ENCODE measurements at regions not wholly inside any gene's neighbourhood (a gene's known extent, or its start where the extent isn't known, plus 50 kb on each side); places are given as distances from the start of the nearest gene placed in this dataset.

DNA sequence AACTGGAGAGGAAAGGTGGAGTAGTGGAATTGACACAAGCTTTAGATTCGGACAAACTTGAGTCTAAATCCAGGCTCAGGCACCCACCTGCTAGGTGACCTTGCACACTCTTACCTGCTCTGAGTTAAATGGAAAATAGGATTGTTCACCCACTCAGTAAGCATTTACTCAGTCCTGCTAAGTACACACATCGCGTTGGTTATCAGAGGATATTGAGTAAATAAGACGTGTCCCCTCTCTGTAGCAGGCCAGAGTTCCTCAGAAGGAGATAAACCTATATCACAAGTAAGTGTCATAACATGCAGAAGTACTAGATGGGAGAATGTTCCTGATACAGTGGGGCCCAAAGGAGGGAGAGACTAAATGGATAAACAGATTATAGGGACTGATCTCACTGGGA, 117.7 kb downstream of the SMIM20 start:
- in situ Hi-C loops (cut with HindIII; ENCODE audit: low pct_unique_long_range_greater_than_20kb, low sequenced_read_pairs): no loop called here
- Histone ChIP-seq H3K27ac (ENCODE audit: low read length) (no peak overlapping the region), H3K36me3 (ENCODE audit: control insufficient read depth, insufficient read depth, low read length) (no peaks in the 10 kb centered on the region), H3K27me3 (ENCODE audit: control insufficient read depth, insufficient read depth, low read length) (no peaks in the 10 kb centered on the region), H3K4me1 (ENCODE audit: control insufficient read depth, insufficient read depth, low read length) (no peaks in the 10 kb centered on the region), H3K9me3 (ENCODE audit: control insufficient read depth, insufficient read depth, low read depth, low read length) (no peaks in the 10 kb centered on the region), H3K4me3 (ENCODE audit: low read depth in 2 of 2, low read length in 2 of 2) (no peak overlapping the region)
- ATAC-seq (no peak), DNase-seq (ENCODE audit: low read depth, low spot score) (no peak)
- TF ChIP-seq, protein P1, sequence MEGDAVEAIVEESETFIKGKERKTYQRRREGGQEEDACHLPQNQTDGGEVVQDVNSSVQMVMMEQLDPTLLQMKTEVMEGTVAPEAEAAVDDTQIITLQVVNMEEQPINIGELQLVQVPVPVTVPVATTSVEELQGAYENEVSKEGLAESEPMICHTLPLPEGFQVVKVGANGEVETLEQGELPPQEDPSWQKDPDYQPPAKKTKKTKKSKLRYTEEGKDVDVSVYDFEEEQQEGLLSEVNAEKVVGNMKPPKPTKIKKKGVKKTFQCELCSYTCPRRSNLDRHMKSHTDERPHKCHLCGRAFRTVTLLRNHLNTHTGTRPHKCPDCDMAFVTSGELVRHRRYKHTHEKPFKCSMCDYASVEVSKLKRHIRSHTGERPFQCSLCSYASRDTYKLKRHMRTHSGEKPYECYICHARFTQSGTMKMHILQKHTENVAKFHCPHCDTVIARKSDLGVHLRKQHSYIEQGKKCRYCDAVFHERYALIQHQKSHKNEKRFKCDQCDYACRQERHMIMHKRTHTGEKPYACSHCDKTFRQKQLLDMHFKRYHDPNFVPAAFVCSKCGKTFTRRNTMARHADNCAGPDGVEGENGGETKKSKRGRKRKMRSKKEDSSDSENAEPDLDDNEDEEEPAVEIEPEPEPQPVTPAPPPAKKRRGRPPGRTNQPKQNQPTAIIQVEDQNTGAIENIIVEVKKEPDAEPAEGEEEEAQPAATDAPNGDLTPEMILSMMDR (IDR thresholded peaks at IDR 0.05): no peak
- TF ChIP-seq TCF7L2 (IDR thresholded peaks at IDR 0.05; ENCODE audit: low read depth, low read length) (no peak), POLR2AphosphoS5 (IDR thresholded peaks at IDR 0.05; ENCODE audit: low read depth, low read length) (no peak), SIN3A (IDR thresholded peaks at IDR 0.05; ENCODE audit: borderline replicate concordance, insufficient read depth, low read depth, low read length) (no peak)
- TF ChIP-seq, protein P2, sequence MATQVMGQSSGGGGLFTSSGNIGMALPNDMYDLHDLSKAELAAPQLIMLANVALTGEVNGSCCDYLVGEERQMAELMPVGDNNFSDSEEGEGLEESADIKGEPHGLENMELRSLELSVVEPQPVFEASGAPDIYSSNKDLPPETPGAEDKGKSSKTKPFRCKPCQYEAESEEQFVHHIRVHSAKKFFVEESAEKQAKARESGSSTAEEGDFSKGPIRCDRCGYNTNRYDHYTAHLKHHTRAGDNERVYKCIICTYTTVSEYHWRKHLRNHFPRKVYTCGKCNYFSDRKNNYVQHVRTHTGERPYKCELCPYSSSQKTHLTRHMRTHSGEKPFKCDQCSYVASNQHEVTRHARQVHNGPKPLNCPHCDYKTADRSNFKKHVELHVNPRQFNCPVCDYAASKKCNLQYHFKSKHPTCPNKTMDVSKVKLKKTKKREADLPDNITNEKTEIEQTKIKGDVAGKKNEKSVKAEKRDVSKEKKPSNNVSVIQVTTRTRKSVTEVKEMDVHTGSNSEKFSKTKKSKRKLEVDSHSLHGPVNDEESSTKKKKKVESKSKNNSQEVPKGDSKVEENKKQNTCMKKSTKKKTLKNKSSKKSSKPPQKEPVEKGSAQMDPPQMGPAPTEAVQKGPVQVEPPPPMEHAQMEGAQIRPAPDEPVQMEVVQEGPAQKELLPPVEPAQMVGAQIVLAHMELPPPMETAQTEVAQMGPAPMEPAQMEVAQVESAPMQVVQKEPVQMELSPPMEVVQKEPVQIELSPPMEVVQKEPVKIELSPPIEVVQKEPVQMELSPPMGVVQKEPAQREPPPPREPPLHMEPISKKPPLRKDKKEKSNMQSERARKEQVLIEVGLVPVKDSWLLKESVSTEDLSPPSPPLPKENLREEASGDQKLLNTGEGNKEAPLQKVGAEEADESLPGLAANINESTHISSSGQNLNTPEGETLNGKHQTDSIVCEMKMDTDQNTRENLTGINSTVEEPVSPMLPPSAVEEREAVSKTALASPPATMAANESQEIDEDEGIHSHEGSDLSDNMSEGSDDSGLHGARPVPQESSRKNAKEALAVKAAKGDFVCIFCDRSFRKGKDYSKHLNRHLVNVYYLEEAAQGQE (IDR thresholded peaks at IDR 0.05; ENCODE audit: insufficient read depth in 1 of 2, low read depth in 2 of 2, low read length in 1 of 2): no peak
- intact Hi-C loops (cut with micrococcal nuclease; ENCODE audit: unreplicated experiment): no loop called here
- ChIA-PET CTCF (no interaction called here), POLR2A (no interaction called here)
- BruUV-seq (replicated peaks): no TSS peak

GRCh38 chr4:26032142-26032541, 118.1 kb downstream of the SMIM20 start:
- ATAC-seq (no peak), DNase-seq (ENCODE audit: low read depth, low spot score) (no peak)
- in situ Hi-C loops (cut with HindIII; ENCODE audit: low pct_unique_long_range_greater_than_20kb, low sequenced_read_pairs) (no loop called here), intact Hi-C loops (cut with micrococcal nuclease; ENCODE audit: unreplicated experiment) (no loop called here)
- no peak overlapping the region for H3K4me3 ChIP-seq (ENCODE audit: low read depth in 2 of 2, low read length in 2 of 2)
- POLR2A ChIA-PET: no interaction called here
- no peak overlapping the region for H3K27ac ChIP-seq (ENCODE audit: low read length)
- TF ChIP-seq TCF7L2 (IDR thresholded peaks at IDR 0.05; ENCODE audit: low read depth, low read length): no peak
- TF ChIP-seq, protein P2 (IDR thresholded peaks at IDR 0.05; ENCODE audit: insufficient read depth in 1 of 2, low read depth in 2 of 2, low read length in 1 of 2): no peak
- TF ChIP-seq, protein P1 (IDR thresholded peaks at IDR 0.05): no peak
- no peak for TF ChIP-seq POLR2AphosphoS5 (IDR thresholded peaks at IDR 0.05; ENCODE audit: low read depth, low read length)
- no peak for TF ChIP-seq SIN3A (IDR thresholded peaks at IDR 0.05; ENCODE audit: borderline replicate concordance, insufficient read depth, low read depth, low read length)
- H3K9me3 ChIP-seq (ENCODE audit: control insufficient read depth, insufficient read depth, low read depth, low read length): no peaks in the 10 kb centered on the region
- no peaks in the 10 kb centered on the region for H3K36me3 ChIP-seq (ENCODE audit: control insufficient read depth, insufficient read depth, low read length)
- H3K4me1 ChIP-seq (ENCODE audit: control insufficient read depth, insufficient read depth, low read length): no peaks in the 10 kb centered on the region
- BruUV-seq (replicated peaks): no TSS peak
- CTCF ChIA-PET: no interaction called here
- H3K27me3 ChIP-seq (ENCODE audit: control insufficient read depth, insufficient read depth, low read length): no peaks in the 10 kb centered on the region

Data from Panc1 (cell line).